IMR-90 (cell line): ENCODE measurements at regions not wholly inside any gene's neighbourhood (a gene's known extent, or its start where the extent isn't known, plus 50 kb on each side); places are given as distances from the start of the nearest gene placed in this dataset.

Source experiments
- ATAC-seq: fragments of 200-7000 bp; cut with Tn5 transposase; 2 replicates; pipeline ENCODE4 v1.9.1; 2020; ENCODE audit warnings: low read depth, mild to moderate bottlenecking, moderate library complexity
- BruUV-seq: library from RNA; stranded (reverse); fragments of 400-500 nt; replicated peaks from 2 replicates; lab custom pipeline; 2021; lab: Mats Ljungman, UMichigan
- CTCF ChIA-PET: fragments of 300-600 bp; formaldehyde crosslinking; extraction: SDS; loops from one replicate; lab custom pipeline; 2021; ENCODE audit warnings: antibody characterized with exemption; lab: Yijun Ruan, JAX
- POLR2A ChIA-PET: fragments of 300-600 bp; sonication (Branson Sonifier 250); formaldehyde crosslinking; loops from one replicate; lab custom pipeline; 2022; ENCODE audit warnings: antibody characterized with exemption; ENCODE audit not compliant: unreplicated experiment; lab: Charles Lee
- DNase-seq: peaks from one replicate; pipeline ENCODE4 v3.0.0; 2013
- H2AFZ ChIP-seq: replicated peaks from 2 replicates; pipeline ENCODE3; 2013; ENCODE audit warnings: low read length, mild to moderate bottlenecking; ENCODE audit not compliant: poor library complexity
- H2AK5ac ChIP-seq: 2 replicates; pipeline ENCODE4 v1.6.1; 2013; ENCODE audit warnings: low read depth, low read length, inconsistent platforms
- H2AK9ac ChIP-seq: replicated peaks from 2 replicates; pipeline ENCODE3; 2013; ENCODE audit warnings: mild to moderate bottlenecking, low read depth, low read length, moderate library complexity; ENCODE audit not compliant: poor library complexity
- H2BK120ac ChIP-seq: 2 replicates; pipeline ENCODE4 v1.6.1; 2013; ENCODE audit warnings: low read depth, low read length, inconsistent platforms
- H2BK15ac ChIP-seq: 3 replicates; pipeline ENCODE4 v1.6.1; 2013; ENCODE audit warnings: low read depth, low read length, inconsistent platforms
- H2BK20ac ChIP-seq: 2 replicates; pipeline ENCODE4 v1.6.1; 2013; ENCODE audit warnings: low read depth, mild to moderate bottlenecking, inconsistent platforms, low read length, moderate library complexity
- H2BK5ac ChIP-seq: 2 replicates; pipeline ENCODE4 v1.6.1; 2013; ENCODE audit warnings: mild to moderate bottlenecking, low read depth, low read length, inconsistent platforms; ENCODE audit not compliant: poor library complexity, severe bottlenecking
- H3K14ac ChIP-seq: replicated peaks from 2 replicates; pipeline ENCODE4 v1.6.1; 2013; ENCODE audit warnings: low read depth, low read length, inconsistent platforms
- H3K18ac ChIP-seq: 2 replicates; pipeline ENCODE4 v1.6.1; 2013; ENCODE audit warnings: low read depth, low read length, control low read depth
- H3K23ac ChIP-seq: 2 replicates; pipeline ENCODE4 v1.6.1; 2013; ENCODE audit warnings: low read depth, low read length, inconsistent platforms
- H3K27ac ChIP-seq: 2 replicates; pipeline ENCODE4 v1.5.1; 2013; ENCODE audit warnings: mild to moderate bottlenecking, control low read depth, low read length; ENCODE audit not compliant: insufficient read depth
- H3K27me3 ChIP-seq: 2 replicates; pipeline ENCODE4 v1.6.1; 2013; ENCODE audit warnings: low read length; ENCODE audit not compliant: control insufficient read depth, insufficient read depth
- H3K36me3 ChIP-seq: 2 replicates; pipeline ENCODE4 v1.6.1; 2013; ENCODE audit warnings: low read length, mixed read lengths; ENCODE audit not compliant: control insufficient read depth, insufficient read depth
- H3K4ac ChIP-seq: 2 replicates; pipeline ENCODE4 v1.6.1; 2013; ENCODE audit warnings: low read depth, low read length, inconsistent platforms
- H3K4me1 ChIP-seq: 2 replicates; pipeline ENCODE4 v1.6.1; 2013; ENCODE audit warnings: low read length, mixed read lengths; ENCODE audit not compliant: control insufficient read depth, insufficient read depth
- H3K4me2 ChIP-seq: 2 replicates; pipeline ENCODE4 v1.6.1; 2013; ENCODE audit warnings: low read depth, mild to moderate bottlenecking, control low read depth, low read length, moderate library complexity
- H3K4me3 ChIP-seq: 2 replicates; pipeline ENCODE4 v1.5.1; 2013; ENCODE audit warnings: low read depth, mild to moderate bottlenecking, control low read depth, low read length, moderate library complexity; ENCODE audit not compliant: insufficient read depth
- H3K56ac ChIP-seq: 2 replicates; pipeline ENCODE4 v1.6.1; 2013; ENCODE audit warnings: low read length, inconsistent platforms; ENCODE audit not compliant: insufficient read depth; ENCODE audit errors: extremely low read depth
- H3K79me1 ChIP-seq, 2 experiments: 2 replicates each; pipeline ENCODE4 v1.6.1; 2013; ENCODE audit warnings: low read length in 2 of 2, inconsistent platforms in 1 of 2, low read depth in 1 of 2
- H3K9ac ChIP-seq: 2 replicates; pipeline ENCODE4 v1.6.1; 2013; ENCODE audit warnings: low read depth, low read length, control low read depth
- H3K9me1 ChIP-seq: 2 replicates; pipeline ENCODE4 v1.6.1; 2013; ENCODE audit warnings: low read length, inconsistent platforms; ENCODE audit not compliant: insufficient read depth
- H3K9me3 ChIP-seq: 2 replicates; pipeline ENCODE4 v1.6.1; 2013; ENCODE audit warnings: low read length; ENCODE audit not compliant: control insufficient read depth, insufficient read depth
- H4K20me1 ChIP-seq: 2 replicates; pipeline ENCODE4 v1.6.1; 2013; ENCODE audit warnings: low read length, inconsistent platforms; ENCODE audit not compliant: insufficient read depth
- H4K5ac ChIP-seq: 2 replicates; pipeline ENCODE4 v1.6.1; 2013; ENCODE audit warnings: mild to moderate bottlenecking, low read depth, low read length, control low read depth
- H4K8ac ChIP-seq, 2 experiments: 2 replicates each; pipeline ENCODE4 v1.6.1; 2013; ENCODE audit warnings: low read depth in 2 of 2, low read length in 2 of 2, control low read depth in 1 of 2, inconsistent platforms in 1 of 2
- H4K91ac ChIP-seq: 2 replicates; pipeline ENCODE4 v1.6.1; 2013; ENCODE audit warnings: low read depth, low read length, inconsistent platforms; ENCODE audit not compliant: insufficient read depth
- FOS ChIP-seq: fragments of 150-350 bp; IDR thresholded peaks from 2 replicates; pipeline ENCODE4 v1.6.1; 2016; ENCODE audit warnings: low read depth, low read length
- MAZ ChIP-seq: IDR thresholded peaks from 2 replicates; pipeline ENCODE4 v1.6.1; 2012; ENCODE audit warnings: low read depth, mild to moderate bottlenecking, low read length, improper control_type of control experiment, moderate library complexity, borderline replicate concordance
- NFE2L2 ChIP-seq: fragments of 150-350 bp; IDR thresholded peaks from 2 replicates; pipeline ENCODE4 v1.6.1; 2016; ENCODE audit warnings: low read depth, mild to moderate bottlenecking, low read length
- POLR2A ChIP-seq: IDR thresholded peaks from 2 replicates; pipeline ENCODE4 v1.6.1; 2012; ENCODE audit warnings: mild to moderate bottlenecking, low read depth, low read length
- RCOR1 ChIP-seq: IDR thresholded peaks from 2 replicates; pipeline ENCODE4 v1.6.1; 2012; ENCODE audit warnings: mild to moderate bottlenecking, low read length, improper control_type of control experiment; ENCODE audit not compliant: insufficient replicate concordance
- RFX5 ChIP-seq: IDR thresholded peaks from 2 replicates; pipeline ENCODE4 v1.8.0; 2012; ENCODE audit warnings: low read depth, mild to moderate bottlenecking, low read length, moderate library complexity
- SMC3 ChIP-seq: fragments of 150-350 bp; IDR thresholded peaks from 2 replicates; pipeline ENCODE4 v1.6.1; 2016; ENCODE audit warnings: low read depth, mild to moderate bottlenecking, antibody characterized with exemption, low read length, moderate library complexity
- WGBS, 2 experiments: methylation state at CpG; one replicate each; pipeline versions ENCODE4 v1.1.5 to v1.1.7; 2013; ENCODE audit warnings: missing lambda C conversion rate in 2 of 2; ENCODE audit not compliant: insufficient read length in 1 of 2; ENCODE audit errors: extremely low coverage in 2 of 2; 5-methylcytosine and 5-hydroxymethylcytosine counted together
- dilution Hi-C: fragments of 300-500 bp; cut with HindIII; formaldehyde crosslinking; loops from one replicate; pipeline ENCODE4 v1.14.3; 2018; ENCODE audit warnings: low sequenced_read_pairs; ENCODE audit not compliant: unreplicated experiment
- in situ Hi-C: fragments of 300-500 bp; cut with MboI; formaldehyde crosslinking; loops from 3 replicates; pipeline ENCODE4 v1.14.3; 2019; ENCODE audit warnings: low sequenced_read_pairs, inconsistent platforms, mixed read lengths
- intact Hi-C: fragments of 100-400 bp; cut with micrococcal nuclease; formaldehyde crosslinking; loops from 2 replicates; pipeline ENCODE4 v1.10.0; 2022
- TF ChIP-seq, protein P1 (sequence below): fragments of 150-350 bp; IDR thresholded peaks from 2 replicates; pipeline ENCODE4 v1.6.1; 2017; ENCODE audit warnings: mild to moderate bottlenecking, antibody characterized with exemption, low read length, low read depth
- TF ChIP-seq, protein P2 (sequence below): fragments of 150-350 bp; IDR thresholded peaks from 2 replicates; pipeline ENCODE4 v1.6.1; 2016; ENCODE audit warnings: low read depth, mild to moderate bottlenecking, low read length, moderate library complexity, borderline replicate concordance

DNA sequence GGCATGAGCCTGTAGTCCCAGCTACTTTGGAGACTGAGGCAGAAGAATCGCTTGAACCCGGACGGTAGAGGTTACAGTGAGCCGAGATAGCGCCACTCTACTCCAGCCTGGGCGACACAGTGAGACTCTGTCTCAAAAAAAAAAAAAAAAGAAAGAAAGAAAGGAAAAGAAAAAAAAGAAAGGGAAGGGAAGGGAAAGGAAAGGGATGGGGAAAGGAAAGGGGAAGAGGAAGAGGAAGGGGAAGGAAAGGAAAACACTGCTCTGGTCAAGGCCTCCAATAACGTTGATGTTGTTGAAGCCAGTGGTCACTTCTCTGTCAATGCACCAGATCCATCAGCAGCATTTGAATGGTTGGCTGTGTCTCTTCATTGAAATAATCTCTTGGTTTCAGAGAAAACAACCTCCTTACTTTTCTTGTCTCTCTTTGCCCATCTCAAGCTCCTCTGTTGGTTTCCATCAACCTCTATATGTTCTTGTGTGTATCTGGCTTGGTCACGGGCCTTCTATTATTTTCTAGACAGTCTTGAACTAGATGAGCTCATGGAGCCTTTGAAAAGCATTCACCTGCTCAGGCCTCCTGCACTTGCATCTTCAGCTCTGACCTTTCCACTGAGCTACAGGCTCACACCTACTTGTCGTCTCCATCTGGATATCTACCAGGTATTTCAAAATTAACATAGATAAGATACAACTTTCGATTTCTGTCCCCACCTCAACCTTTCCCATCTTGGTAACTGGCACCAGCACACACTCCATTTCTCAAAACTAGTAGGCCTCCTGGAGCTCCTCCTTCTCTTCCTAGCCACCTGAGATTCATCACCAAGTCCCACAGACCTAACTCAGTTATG lies 69.4 kb upstream of the LAPTM4A start:
- Histone ChIP-seq H4K91ac (no peak overlapping the region), H3K4ac (no peak overlapping the region), H3K56ac (no peak overlapping the region), H2BK15ac (no peak overlapping the region), H3K27ac (no peak overlapping the region), H4K5ac (no peak overlapping the region), H3K27me3 (peaks cover 13% of the 10 kb centered on the region), H4K8ac (no peak overlapping the region), H3K9ac (no peak overlapping the region), H3K4me2 (no peak overlapping the region), H3K79me1 (no peaks in the 10 kb centered on the region), H2BK20ac (no peak overlapping the region), H2BK120ac (no peak overlapping the region), H3K9me1 (no peaks in the 10 kb centered on the region), H2BK5ac (no peak overlapping the region), H2AK9ac (no peak overlapping the region), H3K18ac (no peak overlapping the region), H3K4me1 (no peaks in the 10 kb centered on the region; the same call in 1 of the 2 replicates), H4K20me1 (no peaks in the 10 kb centered on the region), H2AK5ac (no peak overlapping the region), H2AFZ (no peak overlapping the region), H3K36me3 (no peaks in the 10 kb centered on the region), H3K4me3 (no peak overlapping the region), H3K9me3 (no peaks in the 10 kb centered on the region), H3K23ac (no peak overlapping the region), H3K14ac (no peak overlapping the region)
- TF ChIP-seq, protein P1, sequence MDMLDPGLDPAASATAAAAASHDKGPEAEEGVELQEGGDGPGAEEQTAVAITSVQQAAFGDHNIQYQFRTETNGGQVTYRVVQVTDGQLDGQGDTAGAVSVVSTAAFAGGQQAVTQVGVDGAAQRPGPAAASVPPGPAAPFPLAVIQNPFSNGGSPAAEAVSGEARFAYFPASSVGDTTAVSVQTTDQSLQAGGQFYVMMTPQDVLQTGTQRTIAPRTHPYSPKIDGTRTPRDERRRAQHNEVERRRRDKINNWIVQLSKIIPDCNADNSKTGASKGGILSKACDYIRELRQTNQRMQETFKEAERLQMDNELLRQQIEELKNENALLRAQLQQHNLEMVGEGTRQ = no peak
- TF ChIP-seq POLR2A (no peak), FOS (no peak), RCOR1 (no peak), RFX5 (no peak), NFE2L2 (no peak), MAZ (no peak), SMC3 (no peak)
- TF ChIP-seq, protein P2, sequence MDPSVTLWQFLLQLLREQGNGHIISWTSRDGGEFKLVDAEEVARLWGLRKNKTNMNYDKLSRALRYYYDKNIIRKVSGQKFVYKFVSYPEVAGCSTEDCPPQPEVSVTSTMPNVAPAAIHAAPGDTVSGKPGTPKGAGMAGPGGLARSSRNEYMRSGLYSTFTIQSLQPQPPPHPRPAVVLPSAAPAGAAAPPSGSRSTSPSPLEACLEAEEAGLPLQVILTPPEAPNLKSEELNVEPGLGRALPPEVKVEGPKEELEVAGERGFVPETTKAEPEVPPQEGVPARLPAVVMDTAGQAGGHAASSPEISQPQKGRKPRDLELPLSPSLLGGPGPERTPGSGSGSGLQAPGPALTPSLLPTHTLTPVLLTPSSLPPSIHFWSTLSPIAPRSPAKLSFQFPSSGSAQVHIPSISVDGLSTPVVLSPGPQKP = no peak
- POLR2A ChIA-PET = no interaction called here
- no peak for ATAC-seq
- WGBS, 2 experiments = 79% methylated on average over 4 of the region's 10 CpGs; no CpG with 5 or more reads in 1 of the 2 experiments
- CTCF ChIA-PET = interaction anchor here (1.0 kb wide), 1 partner anchor 15 kb away, joined by 4 read pairs; no protein-coding TSS in a partner anchor
- no TSS peak for BruUV-seq
- in situ Hi-C loops (no loop called here), dilution Hi-C loops (no loop called here), intact Hi-C loops (no loop called here)
- DNase-seq = no peak
